ENCODE measurements at regions not wholly inside any gene's neighbourhood (a gene's known extent, or its start where the extent isn't known, plus 50 kb on each side); places are given as distances from the start of the nearest gene placed in this dataset.

DNA sequence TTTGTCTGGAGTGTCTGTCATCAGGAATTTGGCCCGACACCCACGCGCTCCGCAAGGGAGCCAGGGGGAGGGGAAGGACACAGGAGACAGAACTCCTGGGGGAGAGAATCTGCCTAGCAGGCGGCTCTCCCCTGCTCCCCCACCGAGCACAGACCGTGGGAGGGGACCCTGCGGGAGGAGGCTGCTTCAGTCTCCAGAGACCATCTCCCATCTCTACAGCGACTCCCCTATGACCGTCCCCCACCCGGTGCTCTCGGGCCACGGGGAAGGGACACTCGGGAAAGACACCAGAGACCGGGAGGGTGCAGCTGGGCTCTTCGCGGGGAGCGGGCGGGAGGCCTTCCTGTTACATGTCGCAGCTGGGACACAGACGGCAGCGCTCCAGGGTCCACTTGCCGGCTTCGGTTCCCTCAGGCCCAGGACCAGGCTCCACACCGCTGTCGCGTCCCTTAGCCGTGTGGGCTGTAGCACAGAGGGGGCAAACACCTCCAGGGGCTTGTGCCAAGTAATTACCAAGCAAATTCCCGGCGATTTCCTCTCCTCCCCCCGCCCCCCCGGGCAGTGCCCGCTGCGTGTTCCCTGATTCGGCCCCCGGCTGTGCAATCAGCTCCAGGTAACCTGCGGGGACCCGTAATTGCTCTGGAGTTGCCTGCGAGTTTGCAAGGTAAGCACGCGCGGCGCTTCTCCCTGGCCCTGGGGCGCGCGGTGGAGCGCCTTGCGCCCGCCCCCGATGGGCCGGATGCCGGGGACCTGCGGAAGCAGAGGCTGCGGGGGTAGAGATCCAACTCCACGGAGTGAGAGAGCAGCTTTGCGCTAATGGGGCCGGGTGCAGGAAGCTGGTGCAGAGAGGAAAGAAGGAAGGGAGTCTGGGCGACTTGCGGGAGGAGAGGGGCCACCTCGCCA, 155.1 kb upstream of the CADM1 start:
- H3K36me3 ChIP-seq (ENCODE audit: control insufficient read depth, insufficient read depth, low read length), result no peaks in the 10 kb centered on the region
- H3K9ac ChIP-seq (ENCODE audit: low read depth, low read length), result no peak overlapping the region
- H3K27me3 ChIP-seq (ENCODE audit: control insufficient read depth, insufficient read depth, low read length), result peaks cover 79% of the 10 kb centered on the region
- no peaks in the 10 kb centered on the region for H3K9me3 ChIP-seq (ENCODE audit: control insufficient read depth, insufficient read depth, low read length)
- H3K4me1 ChIP-seq (ENCODE audit: control insufficient read depth, insufficient read depth, low read length), result no peaks in the 10 kb centered on the region
- peak overlapping the region; percentile 80 for H3K4me3 ChIP-seq (ENCODE audit: low read depth, low read length)

- Histone ChIP-seq H3K4me1 (ENCODE audit: control insufficient read depth, insufficient read depth, low read length) (no peaks in the 10 kb centered on the region), H3K9ac (ENCODE audit: low read depth, low read length) (no peak overlapping the region), H3K27me3 (ENCODE audit: control insufficient read depth, insufficient read depth, low read length) (peaks cover 82% of the 10 kb centered on the region), H3K9me3 (ENCODE audit: control insufficient read depth, insufficient read depth, low read length) (no peaks in the 10 kb centered on the region), H3K4me3 (ENCODE audit: low read depth, low read length) (no peak overlapping the region), H3K36me3 (ENCODE audit: control insufficient read depth, insufficient read depth, low read length) (no peaks in the 10 kb centered on the region)
Observed at GRCh38 chr11:115657586-115657985, 153.4 kb upstream of the CADM1 start.

- H3K9ac ChIP-seq (ENCODE audit: low read depth, low read length), result no peak overlapping the region
- H3K36me3 ChIP-seq (ENCODE audit: control insufficient read depth, insufficient read depth, low read length), result no peaks in the 10 kb centered on the region
- no peaks in the 10 kb centered on the region for H3K9me3 ChIP-seq (ENCODE audit: control insufficient read depth, insufficient read depth, low read length)
- no peaks in the 10 kb centered on the region for H3K4me1 ChIP-seq (ENCODE audit: control insufficient read depth, insufficient read depth, low read length)
- no peak overlapping the region for H3K4me3 ChIP-seq (ENCODE audit: low read depth, low read length)
- H3K27me3 ChIP-seq (ENCODE audit: control insufficient read depth, insufficient read depth, low read length), result peaks cover 77% of the 10 kb centered on the region
Observed at GRCh38 chr11:115656669-115657068, 152.5 kb upstream of the CADM1 start.

DNA sequence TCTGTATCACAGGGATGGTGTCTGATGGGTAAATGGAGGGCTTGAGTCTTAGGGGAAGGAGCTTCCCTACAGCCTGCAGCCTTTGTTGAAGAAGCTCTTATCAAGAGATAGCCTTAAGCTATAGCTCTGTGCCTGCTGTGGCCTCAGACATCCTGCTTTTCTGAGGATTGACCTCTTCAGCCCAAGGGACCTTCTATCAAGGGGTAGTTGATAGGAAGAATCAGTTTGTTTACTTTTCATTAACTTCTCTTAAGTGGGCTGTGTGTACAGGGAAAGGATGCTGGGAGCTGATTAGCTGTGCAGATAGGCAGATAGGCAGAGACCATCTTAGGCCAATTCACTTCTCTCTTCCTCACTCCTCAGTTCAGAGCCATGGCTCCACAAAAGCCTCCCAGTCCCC, 151.8 kb upstream of the CADM1 start:
- H3K4me3 ChIP-seq (ENCODE audit: low read depth, low read length), result no peak overlapping the region

GRCh38 chr11:115654792-115655191, 150.6 kb upstream of the CADM1 start:
- H3K27me3 ChIP-seq (ENCODE audit: control insufficient read depth, insufficient read depth, low read length), result peaks cover 59% of the 10 kb centered on the region
- no peaks in the 10 kb centered on the region for H3K4me1 ChIP-seq (ENCODE audit: control insufficient read depth, insufficient read depth, low read length)
- no peak overlapping the region for H3K9ac ChIP-seq (ENCODE audit: low read depth, low read length)
- no peaks in the 10 kb centered on the region for H3K9me3 ChIP-seq (ENCODE audit: control insufficient read depth, insufficient read depth, low read length)
- no peak overlapping the region for H3K4me3 ChIP-seq (ENCODE audit: low read depth, low read length)
- no peaks in the 10 kb centered on the region for H3K36me3 ChIP-seq (ENCODE audit: control insufficient read depth, insufficient read depth, low read length)

More for the DNA sequence above, 151.8 kb upstream of the CADM1 start:
- H3K36me3 ChIP-seq (ENCODE audit: control insufficient read depth, insufficient read depth, low read length), result no peaks in the 10 kb centered on the region
- no peaks in the 10 kb centered on the region for H3K9me3 ChIP-seq (ENCODE audit: control insufficient read depth, insufficient read depth, low read length)
- peaks cover 72% of the 10 kb centered on the region for H3K27me3 ChIP-seq (ENCODE audit: control insufficient read depth, insufficient read depth, low read length)
- H3K9ac ChIP-seq (ENCODE audit: low read depth, low read length), result no peak overlapping the region
- H3K4me1 ChIP-seq (ENCODE audit: control insufficient read depth, insufficient read depth, low read length), result no peaks in the 10 kb centered on the region

GRCh38 chr11:115653926-115654325, 149.7 kb upstream of the CADM1 start:
- peaks cover 51% of the 10 kb centered on the region for H3K27me3 ChIP-seq (ENCODE audit: control insufficient read depth, insufficient read depth, low read length)
- H3K36me3 ChIP-seq (ENCODE audit: control insufficient read depth, insufficient read depth, low read length), result no peaks in the 10 kb centered on the region
- no peak overlapping the region for H3K4me3 ChIP-seq (ENCODE audit: low read depth, low read length)
- H3K9me3 ChIP-seq (ENCODE audit: control insufficient read depth, insufficient read depth, low read length), result no peaks in the 10 kb centered on the region
- no peak overlapping the region for H3K9ac ChIP-seq (ENCODE audit: low read depth, low read length)
- no peaks in the 10 kb centered on the region for H3K4me1 ChIP-seq (ENCODE audit: control insufficient read depth, insufficient read depth, low read length)

DNA sequence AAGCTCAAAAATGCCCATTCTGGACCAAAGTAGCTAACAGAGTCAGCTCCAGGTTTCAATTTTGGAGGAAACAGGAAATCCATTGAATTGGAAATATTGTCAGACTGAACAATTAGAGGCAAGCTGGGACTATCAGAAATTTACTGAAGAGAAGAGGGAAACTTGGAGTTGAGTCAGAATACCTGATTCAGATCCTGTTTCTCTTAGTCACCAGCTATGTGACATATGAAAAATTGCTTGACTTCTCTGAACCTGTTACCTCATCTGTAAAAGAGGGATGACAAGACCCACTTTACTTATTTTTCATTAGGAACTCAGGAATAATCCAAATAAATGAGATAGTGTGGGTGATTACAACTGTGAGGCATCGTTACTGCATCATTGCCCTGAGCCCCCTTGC, 148.9 kb upstream of the CADM1 start:
- H3K4me3 ChIP-seq (ENCODE audit: low read depth, low read length), result no peak overlapping the region
- no peaks in the 10 kb centered on the region for H3K36me3 ChIP-seq (ENCODE audit: control insufficient read depth, insufficient read depth, low read length)
- no peak overlapping the region for H3K9ac ChIP-seq (ENCODE audit: low read depth, low read length)
- H3K4me1 ChIP-seq (ENCODE audit: control insufficient read depth, insufficient read depth, low read length), result no peaks in the 10 kb centered on the region
- no peaks in the 10 kb centered on the region for H3K9me3 ChIP-seq (ENCODE audit: control insufficient read depth, insufficient read depth, low read length)
- H3K27me3 ChIP-seq (ENCODE audit: control insufficient read depth, insufficient read depth, low read length), result peaks cover 42% of the 10 kb centered on the region

DNA sequence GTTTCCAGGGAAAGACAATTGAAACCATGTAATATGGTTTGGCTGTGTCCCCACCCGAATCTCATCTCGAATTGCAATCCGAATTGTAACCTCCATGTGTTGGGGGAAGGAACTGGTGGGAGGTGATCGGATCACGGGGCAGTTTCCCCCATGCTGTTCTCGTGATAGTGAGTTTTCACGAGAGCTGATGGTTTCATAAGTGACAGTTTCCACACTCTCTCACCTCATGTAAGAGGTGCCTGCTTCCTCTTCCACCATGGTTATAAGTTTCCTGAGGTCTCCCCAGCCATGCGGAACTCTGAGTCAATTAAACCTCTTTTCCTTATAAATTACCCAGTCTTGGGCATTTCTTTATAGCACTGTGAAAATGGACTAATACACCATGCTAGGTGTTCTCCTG, 148.3 kb upstream of the CADM1 start:
- peaks cover 39% of the 10 kb centered on the region for H3K27me3 ChIP-seq (ENCODE audit: control insufficient read depth, insufficient read depth, low read length)
- H3K9me3 ChIP-seq (ENCODE audit: control insufficient read depth, insufficient read depth, low read length), result no peaks in the 10 kb centered on the region

DNA sequence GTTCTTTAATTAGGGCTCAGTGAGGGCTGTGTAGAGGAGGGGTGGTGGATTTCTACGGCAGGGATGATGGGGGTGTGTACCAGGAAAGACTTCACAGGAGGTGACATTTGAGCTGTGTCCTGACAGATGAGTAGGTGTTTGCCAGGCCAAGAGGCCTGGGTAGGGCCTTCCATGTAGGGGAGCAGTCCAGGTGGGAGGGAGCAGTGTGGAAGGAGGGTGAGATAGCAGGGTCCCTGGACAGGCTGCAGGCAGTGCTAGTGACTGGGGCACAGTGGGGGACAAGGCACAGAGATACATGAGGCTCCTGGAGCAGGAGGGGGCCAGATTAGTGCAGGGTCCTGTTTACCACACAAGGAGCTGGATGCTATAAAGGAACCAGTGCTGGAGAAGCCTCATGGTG, 147.9 kb upstream of the CADM1 start:
- Histone ChIP-seq H3K4me3 (ENCODE audit: low read depth, low read length) (no peak overlapping the region), H3K9ac (ENCODE audit: low read depth, low read length) (no peak overlapping the region), H3K4me1 (ENCODE audit: control insufficient read depth, insufficient read depth, low read length) (no peaks in the 10 kb centered on the region), H3K27me3 (ENCODE audit: control insufficient read depth, insufficient read depth, low read length) (peaks cover 35% of the 10 kb centered on the region), H3K9me3 (ENCODE audit: control insufficient read depth, insufficient read depth, low read length) (no peaks in the 10 kb centered on the region), H3K36me3 (ENCODE audit: control insufficient read depth, insufficient read depth, low read length) (no peaks in the 10 kb centered on the region)

More for the DNA sequence above, 148.3 kb upstream of the CADM1 start:
- Histone ChIP-seq H3K4me1 (ENCODE audit: control insufficient read depth, insufficient read depth, low read length) (no peaks in the 10 kb centered on the region), H3K4me3 (ENCODE audit: low read depth, low read length) (no peak overlapping the region), H3K9ac (ENCODE audit: low read depth, low read length) (no peak overlapping the region), H3K36me3 (ENCODE audit: control insufficient read depth, insufficient read depth, low read length) (no peaks in the 10 kb centered on the region)

GRCh38 chr11:115649461-115649860, 145.2 kb upstream of the CADM1 start:
- Histone ChIP-seq H3K36me3 (ENCODE audit: control insufficient read depth, insufficient read depth, low read length) (no peaks in the 10 kb centered on the region), H3K9me3 (ENCODE audit: control insufficient read depth, insufficient read depth, low read length) (no peaks in the 10 kb centered on the region)

GRCh38 chr11:115645631-115646317, 141.6 kb upstream of the CADM1 start:
- Histone ChIP-seq H3K4me3 (ENCODE audit: low read depth, low read length) (peak overlapping the region; percentile 48), H3K9ac (ENCODE audit: low read depth, low read length) (no peak overlapping the region), H3K36me3 (ENCODE audit: control insufficient read depth, insufficient read depth, low read length) (no peaks in the 10 kb centered on the region)

More at GRCh38 chr11:115649461-115649860, 145.2 kb upstream of the CADM1 start:
- H3K4me1 ChIP-seq (ENCODE audit: control insufficient read depth, insufficient read depth, low read length), result peaks cover 7% of the 10 kb centered on the region
- no peak overlapping the region for H3K4me3 ChIP-seq (ENCODE audit: low read depth, low read length)
- peaks cover 12% of the 10 kb centered on the region for H3K27me3 ChIP-seq (ENCODE audit: control insufficient read depth, insufficient read depth, low read length)
- H3K9ac ChIP-seq (ENCODE audit: low read depth, low read length), result no peak overlapping the region

DNA sequence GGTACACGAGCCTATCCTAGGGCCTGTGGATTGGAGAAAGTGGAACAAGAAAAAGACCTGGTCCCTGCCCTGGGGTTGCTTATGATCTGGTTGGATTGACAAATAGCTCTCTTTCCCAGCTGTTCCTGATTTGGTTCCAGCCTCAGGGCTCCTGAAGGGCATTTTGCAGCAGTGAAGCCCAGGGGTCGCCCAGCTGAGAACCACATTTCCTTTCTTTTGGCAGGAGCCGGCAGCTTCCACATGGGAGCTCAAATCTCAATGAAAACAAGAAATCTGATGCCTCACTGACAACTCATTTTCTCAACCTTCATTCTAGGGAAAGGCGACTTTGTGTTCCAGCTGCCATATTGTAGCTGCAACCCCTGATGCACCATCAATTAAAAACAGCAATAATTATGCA, 140.6 kb upstream of the CADM1 start:
- H3K4me1 ChIP-seq (ENCODE audit: control insufficient read depth, insufficient read depth, low read length), result peaks cover 7% of the 10 kb centered on the region
- H3K9me3 ChIP-seq (ENCODE audit: control insufficient read depth, insufficient read depth, low read length), result no peaks in the 10 kb centered on the region
- H3K4me3 ChIP-seq (ENCODE audit: low read depth, low read length), result no peak overlapping the region
- no peaks in the 10 kb centered on the region for H3K36me3 ChIP-seq (ENCODE audit: control insufficient read depth, insufficient read depth, low read length)
- peaks cover 11% of the 10 kb centered on the region for H3K27me3 ChIP-seq (ENCODE audit: control insufficient read depth, insufficient read depth, low read length)
- H3K9ac ChIP-seq (ENCODE audit: low read depth, low read length), result no peak overlapping the region

More at GRCh38 chr11:115645631-115646317, 141.6 kb upstream of the CADM1 start:
- peaks cover 11% of the 10 kb centered on the region for H3K27me3 ChIP-seq (ENCODE audit: control insufficient read depth, insufficient read depth, low read length)
- H3K4me1 ChIP-seq (ENCODE audit: control insufficient read depth, insufficient read depth, low read length), result peaks cover 7% of the 10 kb centered on the region
- H3K9me3 ChIP-seq (ENCODE audit: control insufficient read depth, insufficient read depth, low read length), result no peaks in the 10 kb centered on the region
